ENCODE measurements at regions not wholly inside any gene's neighbourhood (a gene's known extent, or its start where the extent isn't known, plus 50 kb on each side); places are given as distances from the start of the nearest gene placed in this dataset.

DNA sequence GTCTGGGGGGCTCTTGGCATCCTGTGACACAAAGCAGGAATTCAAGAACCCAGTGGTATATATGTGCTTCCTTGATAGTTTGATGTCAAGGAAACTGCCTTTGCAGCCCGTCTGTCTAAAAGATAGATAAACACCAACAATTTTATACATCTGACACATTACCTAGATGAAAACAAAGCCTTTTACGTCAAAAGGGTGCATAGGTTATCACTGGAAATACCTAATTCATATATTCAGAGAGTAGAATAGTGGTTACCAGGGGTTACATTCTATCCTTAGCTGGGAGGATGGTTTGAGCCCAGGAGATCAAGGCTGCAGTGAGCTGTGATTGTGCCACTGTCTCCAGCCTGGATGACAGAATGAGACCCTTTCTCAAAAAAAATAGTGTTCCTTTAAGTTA is 356.9 kb upstream of the RASGRP1 start:
- no peak overlapping the region for H3K4me3 ChIP-seq (ENCODE audit: low read depth, low read length)
- DNase-seq (ENCODE audit: low read depth) = no peak
- TF ChIP-seq, protein P1, sequence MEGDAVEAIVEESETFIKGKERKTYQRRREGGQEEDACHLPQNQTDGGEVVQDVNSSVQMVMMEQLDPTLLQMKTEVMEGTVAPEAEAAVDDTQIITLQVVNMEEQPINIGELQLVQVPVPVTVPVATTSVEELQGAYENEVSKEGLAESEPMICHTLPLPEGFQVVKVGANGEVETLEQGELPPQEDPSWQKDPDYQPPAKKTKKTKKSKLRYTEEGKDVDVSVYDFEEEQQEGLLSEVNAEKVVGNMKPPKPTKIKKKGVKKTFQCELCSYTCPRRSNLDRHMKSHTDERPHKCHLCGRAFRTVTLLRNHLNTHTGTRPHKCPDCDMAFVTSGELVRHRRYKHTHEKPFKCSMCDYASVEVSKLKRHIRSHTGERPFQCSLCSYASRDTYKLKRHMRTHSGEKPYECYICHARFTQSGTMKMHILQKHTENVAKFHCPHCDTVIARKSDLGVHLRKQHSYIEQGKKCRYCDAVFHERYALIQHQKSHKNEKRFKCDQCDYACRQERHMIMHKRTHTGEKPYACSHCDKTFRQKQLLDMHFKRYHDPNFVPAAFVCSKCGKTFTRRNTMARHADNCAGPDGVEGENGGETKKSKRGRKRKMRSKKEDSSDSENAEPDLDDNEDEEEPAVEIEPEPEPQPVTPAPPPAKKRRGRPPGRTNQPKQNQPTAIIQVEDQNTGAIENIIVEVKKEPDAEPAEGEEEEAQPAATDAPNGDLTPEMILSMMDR (IDR thresholded peaks at IDR 0.05; ENCODE audit: insufficient read depth, low read depth, low read length, missing control alignments) = no peak

DNA sequence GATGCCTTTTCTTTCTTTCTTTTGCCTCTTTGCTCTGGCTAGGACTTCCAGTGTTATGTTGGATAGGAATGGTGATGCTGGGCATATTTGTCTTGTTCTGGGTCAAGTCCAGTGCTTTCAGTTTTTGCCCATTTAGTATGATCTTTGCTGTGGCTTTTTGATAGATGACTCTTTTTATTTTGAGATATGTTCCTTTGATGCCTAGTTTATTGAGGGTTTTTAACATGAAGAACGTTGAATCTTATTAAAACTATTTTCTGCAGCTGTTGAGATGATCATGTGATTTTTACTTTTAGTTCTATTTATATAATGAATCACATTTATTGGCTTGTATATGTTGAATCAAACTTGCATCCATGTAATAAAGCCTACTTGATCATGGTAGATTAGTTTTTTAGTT is 363.8 kb upstream of the RASGRP1 start:
- TF ChIP-seq, protein P1 (IDR thresholded peaks at IDR 0.05; ENCODE audit: insufficient read depth, low read depth, low read length, missing control alignments) = no peak
- no peak overlapping the region for H3K4me3 ChIP-seq (ENCODE audit: low read depth, low read length)
- DNase-seq (ENCODE audit: low read depth) = no peak

GRCh38 chr15:38930851-38931572 is 366.4 kb upstream of the RASGRP1 start:
- DNase-seq (ENCODE audit: low read depth) = no peak
- no peak overlapping the region for H3K4me3 ChIP-seq (ENCODE audit: low read depth, low read length)
- TF ChIP-seq, protein P1 (IDR thresholded peaks at IDR 0.05; ENCODE audit: insufficient read depth, low read depth, low read length, missing control alignments) = no peak

- DNase-seq (ENCODE audit: low read depth) = no peak
- H3K4me3 ChIP-seq (ENCODE audit: low read depth, low read length) = no peak overlapping the region
- TF ChIP-seq, protein P1 (IDR thresholded peaks at IDR 0.05; ENCODE audit: insufficient read depth, low read depth, low read length, missing control alignments) = no peak
Observed at GRCh38 chr15:38941399-38941953, 376.9 kb upstream of the RASGRP1 start.

DNA sequence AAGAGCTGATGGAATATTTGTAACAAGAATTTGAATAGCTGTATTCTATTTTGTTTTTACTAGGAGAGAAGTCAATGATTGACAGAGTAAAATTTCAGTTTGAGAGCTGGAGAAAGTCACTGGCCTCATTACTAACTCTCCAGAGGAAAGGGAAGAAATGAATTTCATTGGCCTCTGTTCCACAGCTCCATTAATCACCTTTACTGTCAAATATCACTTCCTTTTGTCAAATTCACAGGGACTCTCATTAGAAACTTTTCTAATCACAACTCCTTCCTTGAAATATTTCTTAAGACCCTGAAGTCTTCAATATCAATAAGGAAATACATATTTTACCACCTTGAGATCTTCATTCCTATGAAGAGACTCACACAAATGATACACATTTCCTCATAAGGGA is 379.9 kb upstream of the RASGRP1 start:
- no peak overlapping the region for H3K4me3 ChIP-seq (ENCODE audit: low read depth, low read length)
- DNase-seq (ENCODE audit: low read depth) = no peak
- TF ChIP-seq, protein P1 (IDR thresholded peaks at IDR 0.05; ENCODE audit: insufficient read depth, low read depth, low read length, missing control alignments) = no peak

DNA sequence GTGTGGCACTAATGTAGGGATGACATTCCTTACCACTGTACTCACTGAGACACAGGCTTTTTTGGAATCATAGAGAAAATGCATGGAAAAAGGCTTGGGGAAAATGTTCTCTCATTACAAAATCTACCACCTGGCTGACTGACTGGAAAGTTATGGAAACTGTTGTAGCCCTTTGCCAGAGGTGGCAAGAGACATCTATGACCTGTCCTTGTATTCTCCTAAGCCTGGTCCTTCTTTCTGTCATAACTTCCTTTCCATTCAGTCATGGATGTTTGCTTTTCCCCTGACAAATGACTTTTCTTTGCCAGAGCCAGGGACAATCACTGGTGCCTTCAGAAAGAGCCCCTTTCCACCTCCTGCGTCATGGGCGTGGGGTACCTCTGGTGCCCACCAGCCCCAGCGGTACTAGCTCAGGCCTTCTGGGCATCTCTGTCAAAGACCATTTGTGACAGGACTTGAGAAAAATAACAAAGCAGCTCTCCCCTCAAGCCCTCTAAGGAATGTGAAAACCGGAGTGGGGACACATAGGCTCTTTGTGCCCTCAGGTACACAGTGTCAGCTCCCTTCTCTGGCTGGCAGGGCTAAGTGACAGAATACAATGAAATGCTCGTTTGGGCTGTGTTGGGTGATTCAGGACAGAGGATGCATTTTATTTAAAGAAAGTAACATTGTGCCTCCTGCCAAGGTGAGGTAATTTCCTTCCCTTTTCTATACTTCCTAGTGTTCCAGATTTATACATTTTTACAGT is 381.1 kb upstream of the RASGRP1 start:
- TF ChIP-seq, protein P1 (IDR thresholded peaks at IDR 0.05; ENCODE audit: insufficient read depth, low read depth, low read length, missing control alignments) = no peak
- DNase-seq (ENCODE audit: low read depth) = no peak
- no peak overlapping the region for H3K4me3 ChIP-seq (ENCODE audit: low read depth, low read length)

Measured in GM12865 (cell line).